ENCODE measurements at regions not wholly inside any gene's neighbourhood (a gene's known extent, or its start where the extent isn't known, plus 50 kb on each side); places are given as distances from the start of the nearest gene placed in this dataset.
A peak's percentile ranks its signal among the peaks of the same experiment; 100 is the strongest.
"Not testable (repeated sequence)": the region's sequence is repeated elsewhere in the genome, so short reads cannot be mapped to it uniquely, and the experiment has no call there.

- TF ChIP-seq, protein P1, sequence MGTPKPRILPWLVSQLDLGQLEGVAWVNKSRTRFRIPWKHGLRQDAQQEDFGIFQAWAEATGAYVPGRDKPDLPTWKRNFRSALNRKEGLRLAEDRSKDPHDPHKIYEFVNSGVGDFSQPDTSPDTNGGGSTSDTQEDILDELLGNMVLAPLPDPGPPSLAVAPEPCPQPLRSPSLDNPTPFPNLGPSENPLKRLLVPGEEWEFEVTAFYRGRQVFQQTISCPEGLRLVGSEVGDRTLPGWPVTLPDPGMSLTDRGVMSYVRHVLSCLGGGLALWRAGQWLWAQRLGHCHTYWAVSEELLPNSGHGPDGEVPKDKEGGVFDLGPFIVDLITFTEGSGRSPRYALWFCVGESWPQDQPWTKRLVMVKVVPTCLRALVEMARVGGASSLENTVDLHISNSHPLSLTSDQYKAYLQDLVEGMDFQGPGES (IDR thresholded peaks at IDR 0.05) = no peak
- TF ChIP-seq JUNB (IDR thresholded peaks at IDR 0.05) (peak; percentile 58), HCFC1 (IDR thresholded peaks at IDR 0.05; ENCODE audit: low read length) (no peak), MXI1 (IDR thresholded peaks at IDR 0.05; ENCODE audit: low read depth, low read length) (no peak), RB1 (IDR thresholded peaks at IDR 0.05; ENCODE audit: borderline replicate concordance) (no peak), FOXM1 (IDR thresholded peaks at IDR 0.05; ENCODE audit: low read depth, low read length) (peak; percentile 39; the same call in 1 of the 2 replicates)
Measured at GRCh38 chr6:15184441-15184861, 61.4 kb upstream of the JARID2 start (continued).

DNA sequence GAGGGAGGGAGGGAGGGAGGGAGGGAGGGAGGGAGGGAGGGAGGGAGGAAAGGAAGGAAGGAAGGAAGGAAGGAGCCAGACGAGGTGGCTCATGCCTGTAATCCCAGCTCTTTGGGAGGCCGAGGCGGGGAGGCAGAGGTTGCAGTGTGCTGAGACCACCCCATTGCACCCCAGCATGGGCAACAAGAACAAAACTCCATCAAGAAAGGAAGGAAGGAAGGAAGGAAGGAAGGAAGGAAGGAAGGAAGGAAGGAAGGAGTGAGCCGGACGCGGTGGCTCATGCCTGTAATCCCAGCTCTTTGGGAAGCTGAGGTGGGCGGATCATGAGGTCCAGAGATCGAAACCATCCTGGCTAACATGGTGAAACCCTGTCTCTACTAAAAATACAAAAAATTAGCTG, 60.8 kb upstream of the JARID2 start:
- intact Hi-C loops (cut with micrococcal nuclease; ENCODE audit: unreplicated experiment); H3K9me3 ChIP-seq (replicated peaks; ENCODE audit: control insufficient read depth, insufficient read depth, low read length); H3K27ac ChIP-seq (ENCODE audit: control insufficient read depth, insufficient read depth); FAIRE-seq; DNase-seq (ENCODE audit: low read depth, low spot score); H3K79me2 ChIP-seq (ENCODE audit: control insufficient read depth, insufficient read depth, low read length); H2AFZ ChIP-seq (ENCODE audit: control insufficient read depth, low read depth, low read length); H3K4me3 ChIP-seq; CTCF ChIA-PET; SMC1A ChIA-PET (ENCODE audit: uncharacterized antibody, unreplicated experiment); ATAC-seq; BruUV-seq (replicated peaks); H4K20me1 ChIP-seq (ENCODE audit: control insufficient read depth, insufficient read depth); H3K9ac ChIP-seq (ENCODE audit: control insufficient read depth, insufficient read depth, low read length); H3K4me2 ChIP-seq (ENCODE audit: control insufficient read depth, insufficient read depth); H3K36me3 ChIP-seq (ENCODE audit: control insufficient read depth in 2 of 2, insufficient read depth in 2 of 2, low read length in 1 of 2); H3K27me3 ChIP-seq (replicated peaks in 1 of 2; ENCODE audit: control insufficient read depth in 2 of 2, insufficient read depth in 2 of 2, low read length in 1 of 2); in situ Hi-C loops (cut with MboI): not testable (repeated sequence)
- RAD21 ChIA-PET (ENCODE audit: unreplicated experiment) = interaction anchor here (0.6 to 1.8 kb wide), 2 partner anchors 15 to 115 kb away, joined by 3 to 5 read pairs; no protein-coding TSS in a partner anchor
- WGBS (ENCODE audit: insufficient coverage, insufficient replicate concordance, low lambda C conversion rate, missing lambda C conversion rate) = 78% methylated on average over 6 of the region's 8 CpGs
- H3K4me1 ChIP-seq (ENCODE audit: control insufficient read depth, insufficient read depth, low read length) = peaks cover 10% of the 10 kb centered on the region
- POLR2A ChIA-PET = interaction anchor here (0.7 kb wide), 1 partner anchor 175 kb away, joined by 4 read pairs; no protein-coding TSS in a partner anchor

- DNase-seq (ENCODE audit: low read depth, low spot score); H3K9me3 ChIP-seq (replicated peaks; ENCODE audit: control insufficient read depth, insufficient read depth, low read length): not testable (repeated sequence)
Measured at GRCh38 chr6:15193451-15193850, 52.4 kb upstream of the JARID2 start.

More at GRCh38 chr6:15193451-15193850, 52.4 kb upstream of the JARID2 start:
- H3K9ac ChIP-seq (ENCODE audit: control insufficient read depth, insufficient read depth, low read length); H3K4me2 ChIP-seq (ENCODE audit: control insufficient read depth, insufficient read depth); POLR2A ChIA-PET; H3K27ac ChIP-seq (ENCODE audit: control insufficient read depth, insufficient read depth); H3K4me3 ChIP-seq; H3K27me3 ChIP-seq (replicated peaks in 1 of 2; ENCODE audit: control insufficient read depth in 2 of 2, insufficient read depth in 2 of 2, low read length in 1 of 2); intact Hi-C loops (cut with micrococcal nuclease; ENCODE audit: unreplicated experiment); ATAC-seq; RAD21 ChIA-PET (ENCODE audit: unreplicated experiment); H3K79me2 ChIP-seq (ENCODE audit: control insufficient read depth, insufficient read depth, low read length); H2AFZ ChIP-seq (ENCODE audit: control insufficient read depth, low read depth, low read length); BruUV-seq (replicated peaks); in situ Hi-C loops (cut with MboI); SMC1A ChIA-PET (ENCODE audit: uncharacterized antibody, unreplicated experiment); H3K4me1 ChIP-seq (ENCODE audit: control insufficient read depth, insufficient read depth, low read length); H3K36me3 ChIP-seq (ENCODE audit: control insufficient read depth in 2 of 2, insufficient read depth in 2 of 2, low read length in 1 of 2); FAIRE-seq; H4K20me1 ChIP-seq (ENCODE audit: control insufficient read depth, insufficient read depth): not testable (repeated sequence)
- CTCF ChIA-PET = interaction anchor here (0.6 kb wide), 1 partner anchor 38 kb away, joined by 3 read pairs; no protein-coding TSS in a partner anchor
- 79% methylated on average over 8 of the region's 10 CpGs for WGBS (ENCODE audit: insufficient coverage, insufficient replicate concordance, low lambda C conversion rate, missing lambda C conversion rate)

All from GM12878 (cell line).